ENCODE measurements at regions not wholly inside any gene's neighbourhood (a gene's known extent, or its start where the extent isn't known, plus 50 kb on each side); places are given as distances from the start of the nearest gene placed in this dataset.

DNA sequence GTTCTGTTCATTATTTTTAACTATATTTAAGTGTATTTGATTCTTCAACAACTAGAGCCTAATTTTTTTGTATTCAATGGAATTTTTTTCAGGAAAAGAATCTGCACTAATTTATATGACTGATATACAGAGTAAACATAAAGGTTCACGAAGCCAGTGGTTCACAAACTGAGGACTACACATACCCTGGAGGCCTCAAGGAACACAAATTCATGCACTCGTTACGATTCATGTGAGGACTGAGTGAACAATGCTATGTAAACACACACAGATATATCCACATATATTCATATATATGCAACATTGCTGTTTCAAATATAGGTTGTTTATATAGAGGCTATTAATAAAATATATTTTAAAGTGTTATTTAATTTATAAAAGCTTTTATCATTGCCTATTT, 137.8 kb downstream of the PHLDA1 start:
- TF ChIP-seq CTCF (conservative IDR thresholded peaks at IDR 0.05; ENCODE audit: low read depth in 2 of 2) (no peak), CREB1 (CRISPR knock-in tag; IDR thresholded peaks at IDR 0.05; ENCODE audit: low read depth) (no peak), POLR2AphosphoS5 (IDR thresholded peaks at IDR 0.05; ENCODE audit: low read depth) (no peak), EZH2phosphoT487 (IDR thresholded peaks at IDR 0.05; ENCODE audit: unreplicated experiment) (no peak), EZH2 (IDR thresholded peaks at IDR 0.05; ENCODE audit: low read depth, unreplicated experiment) (no peak), ZNF331 (CRISPR knock-in tag; IDR thresholded peaks at IDR 0.05; ENCODE audit: low read depth) (no peak), STAT1 (IDR thresholded peaks at IDR 0.05; ENCODE audit: unreplicated experiment) (no peak), JUNB (IDR thresholded peaks at IDR 0.05; ENCODE audit: unreplicated experiment) (no peak), ETS1 (IDR thresholded peaks at IDR 0.05) (no peak), NANOG (IDR thresholded peaks at IDR 0.05; ENCODE audit: borderline replicate concordance) (no peak), ZNF462 (CRISPR knock-in tag; IDR thresholded peaks at IDR 0.05) (no peak), ZNF114 (CRISPR knock-in tag; IDR thresholded peaks at IDR 0.05) (no peak)
- TF ChIP-seq, protein P1, sequence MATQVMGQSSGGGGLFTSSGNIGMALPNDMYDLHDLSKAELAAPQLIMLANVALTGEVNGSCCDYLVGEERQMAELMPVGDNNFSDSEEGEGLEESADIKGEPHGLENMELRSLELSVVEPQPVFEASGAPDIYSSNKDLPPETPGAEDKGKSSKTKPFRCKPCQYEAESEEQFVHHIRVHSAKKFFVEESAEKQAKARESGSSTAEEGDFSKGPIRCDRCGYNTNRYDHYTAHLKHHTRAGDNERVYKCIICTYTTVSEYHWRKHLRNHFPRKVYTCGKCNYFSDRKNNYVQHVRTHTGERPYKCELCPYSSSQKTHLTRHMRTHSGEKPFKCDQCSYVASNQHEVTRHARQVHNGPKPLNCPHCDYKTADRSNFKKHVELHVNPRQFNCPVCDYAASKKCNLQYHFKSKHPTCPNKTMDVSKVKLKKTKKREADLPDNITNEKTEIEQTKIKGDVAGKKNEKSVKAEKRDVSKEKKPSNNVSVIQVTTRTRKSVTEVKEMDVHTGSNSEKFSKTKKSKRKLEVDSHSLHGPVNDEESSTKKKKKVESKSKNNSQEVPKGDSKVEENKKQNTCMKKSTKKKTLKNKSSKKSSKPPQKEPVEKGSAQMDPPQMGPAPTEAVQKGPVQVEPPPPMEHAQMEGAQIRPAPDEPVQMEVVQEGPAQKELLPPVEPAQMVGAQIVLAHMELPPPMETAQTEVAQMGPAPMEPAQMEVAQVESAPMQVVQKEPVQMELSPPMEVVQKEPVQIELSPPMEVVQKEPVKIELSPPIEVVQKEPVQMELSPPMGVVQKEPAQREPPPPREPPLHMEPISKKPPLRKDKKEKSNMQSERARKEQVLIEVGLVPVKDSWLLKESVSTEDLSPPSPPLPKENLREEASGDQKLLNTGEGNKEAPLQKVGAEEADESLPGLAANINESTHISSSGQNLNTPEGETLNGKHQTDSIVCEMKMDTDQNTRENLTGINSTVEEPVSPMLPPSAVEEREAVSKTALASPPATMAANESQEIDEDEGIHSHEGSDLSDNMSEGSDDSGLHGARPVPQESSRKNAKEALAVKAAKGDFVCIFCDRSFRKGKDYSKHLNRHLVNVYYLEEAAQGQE (IDR thresholded peaks at IDR 0.05; ENCODE audit: unreplicated experiment): no peak

Data from GM23338 (cell line).